GM12864 (cell line): ENCODE measurements at regions not wholly inside any gene's neighbourhood (a gene's known extent, or its start where the extent isn't known, plus 50 kb on each side); places are given as distances from the start of the nearest gene placed in this dataset.

Source experiments
- DNase-seq: peaks from one replicate; pipeline ENCODE4 v3.0.0-alpha.2; 2011; ENCODE audit warnings: low read depth
- H3K4me3 ChIP-seq: 2 replicates; pipeline ENCODE4 v1.5.1; 2011; ENCODE audit warnings: mild to moderate bottlenecking, low read depth, low read length, control low read depth
- TF ChIP-seq, protein P1 (sequence below): IDR thresholded peaks from 2 replicates; pipeline ENCODE4 v1.5.1; 2011; ENCODE audit warnings: low read depth, mild to moderate bottlenecking, moderate library complexity, low read length, control low read depth, inconsistent platforms; ENCODE audit errors: missing control alignments

DNA sequence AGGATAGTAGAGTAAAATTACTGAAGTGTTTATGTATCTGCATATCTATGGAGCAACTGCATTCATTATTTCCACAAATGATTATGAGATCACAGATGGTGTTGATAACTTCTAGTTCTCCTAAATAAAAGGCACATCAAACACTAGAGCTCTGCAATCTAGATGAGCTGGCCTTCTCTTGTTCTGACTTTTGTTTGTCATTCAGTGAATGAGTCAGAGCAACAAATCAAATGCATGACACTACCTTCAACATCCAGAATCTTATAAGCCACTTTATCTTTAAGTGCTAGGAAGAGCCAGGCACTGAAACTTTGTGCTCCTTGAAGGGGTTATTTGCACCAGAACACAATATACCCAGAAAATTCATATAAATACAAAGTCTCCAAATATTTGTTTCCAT, 456.0 kb downstream of the PCDH17 start:
- TF ChIP-seq, protein P1, sequence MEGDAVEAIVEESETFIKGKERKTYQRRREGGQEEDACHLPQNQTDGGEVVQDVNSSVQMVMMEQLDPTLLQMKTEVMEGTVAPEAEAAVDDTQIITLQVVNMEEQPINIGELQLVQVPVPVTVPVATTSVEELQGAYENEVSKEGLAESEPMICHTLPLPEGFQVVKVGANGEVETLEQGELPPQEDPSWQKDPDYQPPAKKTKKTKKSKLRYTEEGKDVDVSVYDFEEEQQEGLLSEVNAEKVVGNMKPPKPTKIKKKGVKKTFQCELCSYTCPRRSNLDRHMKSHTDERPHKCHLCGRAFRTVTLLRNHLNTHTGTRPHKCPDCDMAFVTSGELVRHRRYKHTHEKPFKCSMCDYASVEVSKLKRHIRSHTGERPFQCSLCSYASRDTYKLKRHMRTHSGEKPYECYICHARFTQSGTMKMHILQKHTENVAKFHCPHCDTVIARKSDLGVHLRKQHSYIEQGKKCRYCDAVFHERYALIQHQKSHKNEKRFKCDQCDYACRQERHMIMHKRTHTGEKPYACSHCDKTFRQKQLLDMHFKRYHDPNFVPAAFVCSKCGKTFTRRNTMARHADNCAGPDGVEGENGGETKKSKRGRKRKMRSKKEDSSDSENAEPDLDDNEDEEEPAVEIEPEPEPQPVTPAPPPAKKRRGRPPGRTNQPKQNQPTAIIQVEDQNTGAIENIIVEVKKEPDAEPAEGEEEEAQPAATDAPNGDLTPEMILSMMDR, result no peak
- DNase-seq, result no peak
- H3K4me3 ChIP-seq, result no peak overlapping the region

DNA sequence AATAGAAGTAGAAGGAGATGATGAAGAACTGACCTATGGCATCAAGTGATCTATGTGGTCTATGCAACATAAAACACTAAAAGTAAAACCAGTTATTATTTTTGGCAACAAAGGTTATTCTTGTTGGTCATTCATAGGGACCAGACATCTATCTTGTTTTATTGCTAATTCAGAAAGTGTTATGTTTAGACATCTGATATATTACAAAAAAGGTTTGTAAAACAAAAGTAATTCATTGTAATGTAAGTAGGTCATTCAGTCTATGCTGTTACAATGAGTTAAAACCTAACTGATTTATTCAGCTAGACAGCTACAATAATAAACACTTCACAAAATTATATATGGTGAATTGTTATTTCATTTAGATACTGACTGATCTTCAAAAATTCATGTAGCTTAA, 461.9 kb downstream of the PCDH17 start:
- TF ChIP-seq, protein P1, result no peak
- H3K4me3 ChIP-seq, result no peak overlapping the region
- DNase-seq, result no peak

DNA sequence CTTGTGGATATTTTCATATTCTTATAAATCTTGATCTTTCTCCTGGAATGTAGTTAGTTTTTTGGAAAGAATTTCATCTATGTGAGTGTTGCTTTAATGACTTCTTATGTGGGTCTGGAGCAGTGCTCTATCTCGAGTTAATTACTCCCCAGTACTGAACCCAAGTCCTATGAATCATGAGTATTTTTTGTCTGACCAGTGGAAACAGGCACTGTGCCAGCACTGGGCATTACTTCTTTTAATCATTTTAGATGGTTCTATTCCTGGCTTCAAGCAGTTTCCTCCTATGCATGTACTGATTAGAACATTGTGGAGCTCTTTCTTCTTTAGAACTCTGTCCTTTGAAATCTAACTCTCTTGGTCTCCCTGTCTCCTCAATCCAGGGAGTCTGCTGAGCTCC, 466.3 kb downstream of the PCDH17 start:
- TF ChIP-seq, protein P1, result no peak
- no peak for DNase-seq
- no peak overlapping the region for H3K4me3 ChIP-seq

DNA sequence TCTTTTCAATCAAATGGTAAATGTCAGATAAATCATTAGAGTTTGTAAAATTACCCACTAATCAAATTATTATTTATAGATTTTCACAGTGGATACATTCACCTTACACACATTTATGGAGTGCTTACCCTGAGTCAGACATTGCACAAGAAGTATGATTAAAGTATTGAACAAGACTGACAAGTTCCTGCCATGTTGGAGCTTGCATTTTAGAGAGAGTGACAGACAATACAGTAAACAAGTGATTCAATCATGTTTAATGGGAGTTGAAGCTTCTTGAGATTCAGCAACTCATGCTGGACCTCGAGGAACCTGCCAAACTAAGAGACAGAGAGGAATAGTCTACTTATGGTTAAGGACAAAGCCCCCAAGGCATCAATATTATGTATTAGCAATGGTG, 487.8 kb downstream of the PCDH17 start:
- no peak for DNase-seq
- TF ChIP-seq, protein P1, result no peak

DNA sequence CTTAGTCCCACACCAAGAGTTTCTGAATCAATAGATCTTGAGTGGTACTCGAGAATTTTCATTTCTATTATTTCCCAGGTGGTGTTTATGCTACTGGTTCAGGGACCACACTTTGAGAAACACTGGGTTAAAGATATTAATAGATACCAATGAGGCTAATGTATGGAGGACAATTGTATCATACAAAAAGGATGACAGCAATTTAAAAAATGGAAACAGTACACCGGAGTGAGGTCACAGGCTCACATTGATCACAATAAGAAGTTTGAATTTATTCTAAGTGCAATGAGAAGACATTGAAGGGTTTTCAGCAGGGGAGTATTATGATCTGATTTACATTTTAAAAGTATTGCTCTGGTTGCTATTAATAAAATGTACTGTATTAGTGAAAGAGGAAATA, 488.3 kb downstream of the PCDH17 start:
- TF ChIP-seq, protein P1, result no peak
- H3K4me3 ChIP-seq, result no peak overlapping the region
- DNase-seq, result no peak

More for the DNA sequence above, 487.8 kb downstream of the PCDH17 start:
- H3K4me3 ChIP-seq, result no peak overlapping the region

DNA sequence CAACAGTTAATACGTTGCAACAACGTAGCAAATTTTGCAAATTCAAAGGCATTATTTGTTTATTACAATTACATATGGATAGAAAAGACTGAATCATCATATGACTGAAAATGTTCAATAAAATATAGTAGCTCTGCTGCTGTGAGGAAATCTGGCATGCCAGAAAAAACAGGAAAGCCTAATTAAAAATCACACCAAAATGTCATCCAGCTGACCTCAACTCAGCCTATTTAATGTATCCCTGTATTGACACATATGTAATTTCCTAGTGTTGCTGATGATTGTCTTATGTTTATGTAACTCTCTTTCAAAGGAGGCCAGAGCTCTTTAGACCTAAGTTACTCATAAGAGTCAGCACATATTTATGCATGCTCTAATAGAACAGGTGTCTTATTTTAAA, 495.0 kb downstream of the PCDH17 start:
- H3K4me3 ChIP-seq, result no peak overlapping the region
- DNase-seq, result no peak
- TF ChIP-seq, protein P1, result no peak

DNA sequence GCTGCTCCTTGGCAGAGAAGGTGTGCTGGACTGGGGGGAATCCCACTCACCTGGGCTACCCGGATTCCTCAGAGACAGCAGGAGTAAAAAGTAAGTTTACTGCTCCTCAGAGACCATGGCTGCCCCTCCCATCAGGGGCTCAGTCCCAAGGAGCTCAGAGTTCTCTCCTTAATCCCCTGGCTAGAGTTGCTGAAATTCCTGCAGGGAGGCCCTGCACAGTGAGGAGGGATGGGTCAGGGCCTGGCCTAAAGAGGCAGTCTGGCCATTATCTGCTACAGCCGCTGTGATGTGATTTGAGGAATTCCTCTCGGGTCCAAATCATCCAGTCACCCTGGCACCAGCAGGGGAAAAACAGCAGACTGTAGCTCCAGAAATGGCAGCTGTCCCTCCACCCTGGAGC, 502.5 kb downstream of the PCDH17 start:
- TF ChIP-seq, protein P1, result no peak
- H3K4me3 ChIP-seq, result no peak overlapping the region
- DNase-seq, result no peak
